NT2/D1 (cell line): ENCODE measurements at regions not wholly inside any gene's neighbourhood (a gene's known extent, or its start where the extent isn't known, plus 50 kb on each side); places are given as distances from the start of the nearest gene placed in this dataset.

ENCODE experiments used
- SUZ12 ChIP-seq: IDR thresholded peaks from 2 replicates; pipeline ENCODE4 v1.6.1; 2011; ENCODE audit not compliant: insufficient read length, insufficient read depth; ENCODE audit errors: extremely low read depth
- YY1 ChIP-seq: IDR thresholded peaks from 2 replicates; pipeline ENCODE4 v1.6.1; 2011; ENCODE audit not compliant: insufficient read length, insufficient read depth
- ZNF274 ChIP-seq: IDR thresholded peaks from 2 replicates; pipeline ENCODE4 v1.6.1; 2011; ENCODE audit warnings: mild to moderate bottlenecking, low read depth, low read length

DNA sequence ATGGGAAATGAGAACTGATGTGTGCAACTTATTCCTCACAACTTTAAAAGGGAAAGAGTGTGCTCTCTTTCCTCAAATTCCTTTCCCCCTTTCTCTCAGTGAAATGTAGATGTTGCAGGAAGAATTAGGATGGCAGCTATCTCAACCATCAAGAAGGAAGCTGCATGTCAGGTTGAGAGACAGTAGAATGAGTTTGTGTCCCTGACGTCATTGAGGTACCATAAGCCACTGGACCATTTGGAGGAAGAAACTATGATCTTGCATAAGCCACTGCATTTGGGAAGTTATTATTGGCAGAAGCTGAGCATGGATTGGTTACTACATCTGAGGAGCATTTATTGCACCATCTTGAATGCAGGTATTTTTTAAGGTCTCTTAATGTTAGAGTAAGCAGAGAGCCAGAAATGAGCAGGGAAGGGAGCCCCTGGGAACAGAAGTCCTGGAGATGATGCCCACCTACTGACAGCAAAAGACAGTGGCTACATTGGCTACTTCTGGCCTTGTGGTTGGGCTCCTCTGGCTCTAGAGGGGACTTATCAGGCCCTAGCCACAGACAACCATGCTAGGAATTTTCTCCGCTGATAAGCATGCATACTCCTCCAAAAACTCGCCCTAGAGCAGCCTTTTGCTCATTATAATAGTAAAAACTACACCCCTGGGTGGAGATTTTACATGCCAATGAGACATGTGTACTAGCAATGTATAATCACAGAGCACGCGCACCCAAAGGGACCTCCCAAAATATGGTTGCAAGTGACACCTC lies 249.0 kb upstream of the SALL1 start:
- TF ChIP-seq YY1 (no peak), ZNF274 (no peak), SUZ12 (no peak)
